GM12878 (cell line): ENCODE measurements at regions not wholly inside any gene's neighbourhood (a gene's known extent, or its start where the extent isn't known, plus 50 kb on each side); places are given as distances from the start of the nearest gene placed in this dataset.

Experiments
- ATAC-seq: fragments of 200-7000 bp; cut with Tn5 transposase; 3 replicates; pipeline ENCODE4 v1.9.1; 2020; ENCODE audit warnings: mild to moderate bottlenecking, moderate library complexity
- BruUV-seq: library from RNA; stranded (reverse); fragments of 400-500 nt; replicated peaks from 2 replicates; lab custom pipeline; 2021; lab: Mats Ljungman, UMichigan
- CTCF ChIA-PET: fragments of 300-600 bp; sonication (Branson Sonifier 250); formaldehyde crosslinking; extraction: SDS; loops from one replicate; lab custom pipeline; 2021; ENCODE audit warnings: inconsistent platforms; lab: Yijun Ruan, JAX
- POLR2A ChIA-PET: fragments of 350-600 bp; formaldehyde crosslinking; extraction: SDS; loops from one replicate; lab custom pipeline; 2021; ENCODE audit warnings: inconsistent platforms; lab: Charles Lee
- RAD21 ChIA-PET: fragments of 300-600 bp; sonication (Branson Sonifier 250); formaldehyde crosslinking; loops from one replicate; lab custom pipeline; 2023; ENCODE audit warnings: antibody characterized with exemption; ENCODE audit not compliant: unreplicated experiment; lab: Charles Lee
- SMC1A ChIA-PET: fragments of 300-600 bp; sonication (Branson Sonifier 250); formaldehyde crosslinking; loops from one replicate; lab custom pipeline; 2023; ENCODE audit not compliant: unreplicated experiment, uncharacterized antibody; lab: Charles Lee
- DNase-seq: peaks from one replicate; pipeline ENCODE4 v3.0.0-alpha.2; 2011; ENCODE audit warnings: low read depth, low spot score
- FAIRE-seq: peaks from 3 replicates; lab custom pipeline; 2011; peaks lifted over from hg19 to GRCh38; lab: Jason Lieb, UNC
- H2AFZ ChIP-seq: 2 replicates; pipeline ENCODE4 v1.6.0; 2011; ENCODE audit warnings: low read depth, low read length, control low read depth; ENCODE audit not compliant: control insufficient read depth
- H3K27ac ChIP-seq: 2 replicates; pipeline ENCODE4 v1.5.1; 2011; ENCODE audit warnings: control low read depth; ENCODE audit not compliant: control insufficient read depth, insufficient read depth
- H3K27me3 ChIP-seq, 2 experiments: replicated peaks in 1 of 2; 2 replicates each; pipeline versions ENCODE4 v1.6.0 to v1.6.1; 2011; ENCODE audit warnings: low read length in 1 of 2; ENCODE audit not compliant: control insufficient read depth in 2 of 2, insufficient read depth in 2 of 2
- H3K36me3 ChIP-seq, 2 experiments: 2 replicates each; pipeline ENCODE4 v1.5.1; 2011; ENCODE audit warnings: low read length in 1 of 2; ENCODE audit not compliant: control insufficient read depth in 2 of 2, insufficient read depth in 2 of 2
- H3K4me1 ChIP-seq: 2 replicates; pipeline ENCODE4 v1.6.1; 2011; ENCODE audit warnings: mild to moderate bottlenecking, low read length, moderate library complexity, mixed read lengths; ENCODE audit not compliant: control insufficient read depth, insufficient read depth
- H3K4me2 ChIP-seq: 2 replicates; pipeline ENCODE4 v1.6.0; 2011; ENCODE audit warnings: control low read depth; ENCODE audit not compliant: control insufficient read depth, insufficient read depth
- H3K4me3 ChIP-seq: fragments of 200-600 bp; sonication (generic); 2 replicates; pipeline ENCODE4 v1.5.1; 2016
- H3K79me2 ChIP-seq: 2 replicates; pipeline ENCODE4 v1.6.0; 2011; ENCODE audit warnings: low read length; ENCODE audit not compliant: control insufficient read depth, insufficient read depth
- H3K9ac ChIP-seq: 2 replicates; pipeline ENCODE4 v1.8.0; 2011; ENCODE audit warnings: low read length, control low read depth, mixed read lengths; ENCODE audit not compliant: control insufficient read depth, insufficient read depth
- H3K9me3 ChIP-seq: replicated peaks from 3 replicates; pipeline ENCODE4 v1.5.1; 2011; ENCODE audit warnings: mild to moderate bottlenecking, low read length; ENCODE audit not compliant: control insufficient read depth, insufficient read depth
- H4K20me1 ChIP-seq: 2 replicates; pipeline ENCODE4 v1.6.0; 2011; ENCODE audit not compliant: control insufficient read depth, insufficient read depth
- CEBPB ChIP-seq, 2 experiments: fragments of 150-350 bp in 1 of 2; IDR thresholded peaks; 2 replicates each; pipeline ENCODE4 v1.6.1; 2012 to 2014; ENCODE audit warnings: low read depth in 2 of 2, low read length in 2 of 2, borderline replicate concordance in 1 of 2, inconsistent platforms in 1 of 2
- HDGF ChIP-seq: fragments of 450-650 bp; IDR thresholded peaks from 2 replicates; pipeline ENCODE4 v1.6.1; 2016; ENCODE audit warnings: antibody characterized with exemption
- KAT2A ChIP-seq: conservative IDR thresholded peaks from 2 replicates; pipeline ENCODE4 v1.6.1; 2011; ENCODE audit warnings: low read depth, low read length; ENCODE audit not compliant: control insufficient read depth
- POLR2AphosphoS5 ChIP-seq: IDR thresholded peaks from 2 replicates; pipeline ENCODE4 v1.6.1; 2011; ENCODE audit warnings: mild to moderate bottlenecking, low read length, inconsistent platforms
- SRF ChIP-seq, 2 experiments: IDR thresholded peaks; 2 replicates each; pipeline ENCODE4 v1.6.1; 2011; ENCODE audit warnings: low read depth in 2 of 2, low read length in 2 of 2, mild to moderate bottlenecking in 1 of 2, moderate library complexity in 1 of 2
- STAT1 ChIP-seq: fragments of 450-650 bp; conservative IDR thresholded peaks from 2 replicates; pipeline ENCODE4 v1.6.1; 2014; ENCODE audit warnings: antibody characterized with exemption, mild to moderate bottlenecking
- ZNF207 ChIP-seq: fragments of 450-650 bp; IDR thresholded peaks from 2 replicates; pipeline ENCODE4 v1.6.1; 2014; ENCODE audit warnings: antibody characterized with exemption, mild to moderate bottlenecking, borderline replicate concordance
- WGBS: methylation state at CpG from one replicate; pipeline ENCODE4 v1.1.6; 2016; ENCODE audit warnings: low lambda C conversion rate; ENCODE audit not compliant: insufficient replicate concordance, insufficient coverage; ENCODE audit errors: missing lambda C conversion rate; 5-methylcytosine and 5-hydroxymethylcytosine counted together
- in situ Hi-C: fragments of 300-500 bp; cut with MboI; formaldehyde crosslinking; loops from 9 replicates; pipeline ENCODE4 v1.14.3; 2018; ENCODE audit warnings: mixed read lengths
- intact Hi-C: fragments of 100-400 bp; cut with micrococcal nuclease; formaldehyde crosslinking; loops from one replicate; pipeline ENCODE4 v1.14.2; 2022; ENCODE audit not compliant: unreplicated experiment
- TF ChIP-seq, protein P1 (sequence below): IDR thresholded peaks from 2 replicates; pipeline ENCODE4 v1.6.1; 2012; ENCODE audit warnings: mild to moderate bottlenecking, low read depth, low read length
- TF ChIP-seq, protein P2 (sequence below): IDR thresholded peaks from 2 replicates; pipeline ENCODE4 v1.6.1; 2012; ENCODE audit warnings: low read depth, low read length, improper control_type of control experiment

DNA sequence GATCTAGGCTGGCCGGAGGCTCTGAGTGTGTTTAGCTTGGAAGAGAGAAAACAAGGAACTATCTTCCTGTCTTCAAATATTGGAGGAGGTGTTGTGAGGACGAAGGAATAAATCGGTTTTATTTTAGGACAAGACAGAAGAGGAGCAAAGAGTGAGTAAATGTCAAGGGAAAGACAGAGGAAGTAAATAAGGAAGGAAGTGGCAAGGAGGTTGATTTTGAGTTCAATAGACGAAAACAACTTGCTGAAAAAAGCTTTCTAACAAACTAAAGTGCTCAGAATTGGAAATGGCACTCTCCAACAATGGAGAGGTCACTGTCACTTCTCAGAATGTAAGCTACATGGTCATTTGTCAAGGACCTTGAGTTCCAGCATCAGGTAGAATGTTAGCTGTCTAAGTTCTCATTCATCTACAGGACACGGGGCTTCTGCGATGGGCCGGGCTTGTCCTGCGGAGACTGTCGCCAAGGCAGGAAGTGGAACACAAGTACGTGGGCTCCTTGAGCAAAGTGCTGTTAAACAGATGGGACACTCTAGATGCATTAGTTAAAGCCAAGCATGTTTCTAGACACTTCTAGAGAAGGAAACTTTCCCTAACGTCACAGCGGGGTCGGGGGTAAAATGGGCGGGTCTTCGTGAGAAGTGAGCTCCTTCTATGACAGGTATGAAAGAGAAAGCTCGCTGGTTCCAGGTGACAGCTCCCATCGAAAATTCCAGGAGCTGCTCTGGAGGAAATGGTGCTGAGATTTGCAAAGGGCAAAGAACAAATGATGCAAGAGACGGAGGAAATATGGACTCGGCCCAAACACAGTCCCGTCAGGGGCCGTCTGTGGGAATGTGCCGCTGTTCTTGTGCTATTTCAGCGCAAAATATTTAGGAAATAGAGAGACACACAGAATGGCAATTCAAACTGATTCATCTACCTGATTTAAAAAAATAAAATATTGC is 103.9 kb upstream of the UBL3 start (continued):
- TF ChIP-seq, protein P1, sequence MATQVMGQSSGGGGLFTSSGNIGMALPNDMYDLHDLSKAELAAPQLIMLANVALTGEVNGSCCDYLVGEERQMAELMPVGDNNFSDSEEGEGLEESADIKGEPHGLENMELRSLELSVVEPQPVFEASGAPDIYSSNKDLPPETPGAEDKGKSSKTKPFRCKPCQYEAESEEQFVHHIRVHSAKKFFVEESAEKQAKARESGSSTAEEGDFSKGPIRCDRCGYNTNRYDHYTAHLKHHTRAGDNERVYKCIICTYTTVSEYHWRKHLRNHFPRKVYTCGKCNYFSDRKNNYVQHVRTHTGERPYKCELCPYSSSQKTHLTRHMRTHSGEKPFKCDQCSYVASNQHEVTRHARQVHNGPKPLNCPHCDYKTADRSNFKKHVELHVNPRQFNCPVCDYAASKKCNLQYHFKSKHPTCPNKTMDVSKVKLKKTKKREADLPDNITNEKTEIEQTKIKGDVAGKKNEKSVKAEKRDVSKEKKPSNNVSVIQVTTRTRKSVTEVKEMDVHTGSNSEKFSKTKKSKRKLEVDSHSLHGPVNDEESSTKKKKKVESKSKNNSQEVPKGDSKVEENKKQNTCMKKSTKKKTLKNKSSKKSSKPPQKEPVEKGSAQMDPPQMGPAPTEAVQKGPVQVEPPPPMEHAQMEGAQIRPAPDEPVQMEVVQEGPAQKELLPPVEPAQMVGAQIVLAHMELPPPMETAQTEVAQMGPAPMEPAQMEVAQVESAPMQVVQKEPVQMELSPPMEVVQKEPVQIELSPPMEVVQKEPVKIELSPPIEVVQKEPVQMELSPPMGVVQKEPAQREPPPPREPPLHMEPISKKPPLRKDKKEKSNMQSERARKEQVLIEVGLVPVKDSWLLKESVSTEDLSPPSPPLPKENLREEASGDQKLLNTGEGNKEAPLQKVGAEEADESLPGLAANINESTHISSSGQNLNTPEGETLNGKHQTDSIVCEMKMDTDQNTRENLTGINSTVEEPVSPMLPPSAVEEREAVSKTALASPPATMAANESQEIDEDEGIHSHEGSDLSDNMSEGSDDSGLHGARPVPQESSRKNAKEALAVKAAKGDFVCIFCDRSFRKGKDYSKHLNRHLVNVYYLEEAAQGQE, result no peak

DNA sequence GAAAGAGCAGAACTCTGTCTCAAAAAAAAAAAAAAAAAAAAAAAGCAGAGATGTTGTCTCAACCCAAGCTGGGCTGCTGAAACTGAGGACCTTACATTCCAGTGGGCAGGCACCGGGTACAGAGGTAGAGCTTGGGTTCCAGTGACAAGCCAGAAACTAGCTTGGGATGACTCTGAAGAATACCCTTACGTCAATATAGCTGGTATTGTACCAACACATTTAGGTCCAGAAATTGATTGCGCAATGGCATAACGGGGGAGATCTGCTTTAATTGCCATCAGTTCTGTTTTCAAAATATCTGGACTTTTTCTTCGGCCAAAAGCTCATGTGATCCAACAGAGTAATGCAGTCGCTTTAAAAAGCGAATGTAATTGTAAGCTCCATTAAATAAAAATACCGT is 103.1 kb upstream of the UBL3 start:
- no peak overlapping the region for H3K27ac ChIP-seq
- no peak overlapping the region for H2AFZ ChIP-seq
- H3K36me3 ChIP-seq, result no peaks in the 10 kb centered on the region
- no peaks in the 10 kb centered on the region for H3K9me3 ChIP-seq
- in situ Hi-C loops (no loop called here), intact Hi-C loops (no loop called here)
- H3K4me1 ChIP-seq, result no peaks in the 10 kb centered on the region
- no peak for ATAC-seq
- H3K4me2 ChIP-seq, result no peak overlapping the region
- RAD21 ChIA-PET, result no interaction called here
- no peak for FAIRE-seq
- H3K9ac ChIP-seq, result no peak overlapping the region
- 48% methylated on average over 8 of the region's 8 CpGs for WGBS
- H3K27me3 ChIP-seq, result peaks cover 0 to 2% of the 10 kb centered on the region in 2 experiments; a peak in 2 of 4 replicates
- no peak for DNase-seq
- TF ChIP-seq HDGF, result no peak
- TF ChIP-seq SRF (IDR thresholded peaks at IDR 0.05; ENCODE audit: low read depth in 2 of 2, low read length in 2 of 2), result no peak
- TF ChIP-seq POLR2AphosphoS5, result no peak
- TF ChIP-seq, protein P2, sequence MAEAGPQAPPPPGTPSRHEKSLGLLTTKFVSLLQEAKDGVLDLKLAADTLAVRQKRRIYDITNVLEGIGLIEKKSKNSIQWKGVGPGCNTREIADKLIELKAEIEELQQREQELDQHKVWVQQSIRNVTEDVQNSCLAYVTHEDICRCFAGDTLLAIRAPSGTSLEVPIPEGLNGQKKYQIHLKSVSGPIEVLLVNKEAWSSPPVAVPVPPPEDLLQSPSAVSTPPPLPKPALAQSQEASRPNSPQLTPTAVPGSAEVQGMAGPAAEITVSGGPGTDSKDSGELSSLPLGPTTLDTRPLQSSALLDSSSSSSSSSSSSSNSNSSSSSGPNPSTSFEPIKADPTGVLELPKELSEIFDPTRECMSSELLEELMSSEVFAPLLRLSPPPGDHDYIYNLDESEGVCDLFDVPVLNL, result no peak
- TF ChIP-seq KAT2A, result no peak
- TF ChIP-seq STAT1, result no peak
- peak in 1 of 2 experiments; percentile 49; a peak in 1 of 4 replicates for TF ChIP-seq CEBPB (IDR thresholded peaks at IDR 0.05; ENCODE audit: borderline replicate concordance in 1 of 2, low read depth in 2 of 2, low read length in 2 of 2)
- TF ChIP-seq ZNF207, result no peak
- SMC1A ChIA-PET, result interaction anchor here (0.8 to 1.2 kb wide), 3 partner anchors 9 to 162 kb away, joined by 3 to 4 read pairs (median 3); no protein-coding TSS in a partner anchor
- POLR2A ChIA-PET, result interaction anchor here (0.6 kb wide), 1 partner anchor 417 kb away, joined by 3 read pairs; no protein-coding TSS in a partner anchor
- H3K79me2 ChIP-seq, result no peaks in the 10 kb centered on the region
- BruUV-seq, result no TSS peak
- CTCF ChIA-PET, result interaction anchor here (0.9 to 1.6 kb wide), 3 partner anchors 30 to 448 kb away, joined by 3 to 7 read pairs (median 3); no protein-coding TSS in a partner anchor
- H4K20me1 ChIP-seq, result no peaks in the 10 kb centered on the region
- no peak overlapping the region for H3K4me3 ChIP-seq
